Left ventricle myocardium inferior (tissue), 1 donor: ENCODE measurements at regions not wholly inside any gene's neighbourhood (a gene's known extent, or its start where the extent isn't known, plus 50 kb on each side); places are given as distances from the start of the nearest gene placed in this dataset.
A peak's percentile ranks its signal among the peaks of the same experiment; 100 is the strongest.

Experiments used
- DNase-seq: peaks from one replicate; pipeline ENCODE4 v3.0.0-alpha.2; 2020
- H3K27ac ChIP-seq: fragments of 200-600 bp; replicated peaks from 2 replicates; pipeline ENCODE4 v1.8.0; 2021
- H3K27me3 ChIP-seq: fragments of 200-600 bp; 2 replicates; pipeline ENCODE4 v1.8.0; 2021; ENCODE audit warnings: low read depth
- H3K36me3 ChIP-seq: fragments of 200-600 bp; 2 replicates; pipeline ENCODE4 v1.8.0; 2021
- H3K4me1 ChIP-seq: fragments of 200-600 bp; 2 replicates; pipeline ENCODE4 v1.8.0; 2021
- H3K4me3 ChIP-seq: fragments of 200-600 bp; 2 replicates; pipeline ENCODE4 v1.8.0; 2021; ENCODE audit warnings: mild to moderate bottlenecking, moderate library complexity
- H3K9me3 ChIP-seq: fragments of 200-600 bp; replicated peaks from 2 replicates; pipeline ENCODE4 v1.8.0; 2021
- CTCF ChIP-seq: fragments of 200-600 bp; IDR thresholded peaks from 2 replicates; pipeline ENCODE4 v1.8.0; 2021; ENCODE audit warnings: antibody characterized with exemption, mild to moderate bottlenecking, borderline replicate concordance
- intact Hi-C: fragments of 100-400 bp; cut with micrococcal nuclease; formaldehyde crosslinking; loops from one replicate; pipeline ENCODE4 v1.11.0; 2022
- donor health status: DM: no; HTN: yes; CAD: no; lungs with severe emphysema.

- Histone ChIP-seq H3K27ac (no peak overlapping the region), H3K27me3 (peaks cover 7% of the 10 kb centered on the region), H3K4me3 (no peak overlapping the region), H3K4me1 (peaks cover 5% of the 10 kb centered on the region), H3K36me3 (no peaks in the 10 kb centered on the region), H3K9me3 (no peaks in the 10 kb centered on the region)
- no peak for TF ChIP-seq CTCF
- DNase-seq: no peak
- intact Hi-C loops: no loop called here
Observed at GRCh38 chr5:160504906-160505305, 83.3 kb downstream of the PTTG1 start.

GRCh38 chr5:160506006-160507004 is 84.7 kb downstream of the PTTG1 start:
- H3K36me3 ChIP-seq: no peaks in the 10 kb centered on the region
- peaks cover 11% of the 10 kb centered on the region for H3K27me3 ChIP-seq
- TF ChIP-seq CTCF: no peak
- H3K4me1 ChIP-seq: peaks cover 5% of the 10 kb centered on the region
- intact Hi-C loops: no loop called here
- H3K9me3 ChIP-seq: no peaks in the 10 kb centered on the region
- no peak for DNase-seq
- no peak overlapping the region for H3K27ac ChIP-seq
- no peak overlapping the region for H3K4me3 ChIP-seq

GRCh38 chr5:160507221-160507721 is 85.6 kb downstream of the PTTG1 start:
- no peak for DNase-seq
- intact Hi-C loops: no loop called here
- H3K4me3 ChIP-seq: no peak overlapping the region
- TF ChIP-seq CTCF: no peak
- no peaks in the 10 kb centered on the region for H3K9me3 ChIP-seq
- peaks cover 5% of the 10 kb centered on the region for H3K4me1 ChIP-seq
- H3K27ac ChIP-seq: no peak overlapping the region
- peaks cover 20% of the 10 kb centered on the region for H3K27me3 ChIP-seq
- H3K36me3 ChIP-seq: no peaks in the 10 kb centered on the region

GRCh38 chr5:160508780-160509361 is 87.2 kb downstream of the PTTG1 start:
- Histone ChIP-seq H3K4me1 (peaks cover 5% of the 10 kb centered on the region), H3K27ac (no peak overlapping the region), H3K27me3 (peaks cover 26% of the 10 kb centered on the region), H3K4me3 (no peak overlapping the region), H3K9me3 (no peaks in the 10 kb centered on the region), H3K36me3 (no peaks in the 10 kb centered on the region)
- peak; percentile 89 for TF ChIP-seq CTCF
- intact Hi-C loops: no loop called here
- no peak for DNase-seq

GRCh38 chr5:160511280-160511929 is 89.8 kb downstream of the PTTG1 start:
- H3K27me3 ChIP-seq: peaks cover 39% of the 10 kb centered on the region
- no peaks in the 10 kb centered on the region for H3K36me3 ChIP-seq
- H3K4me1 ChIP-seq: peaks cover 5% of the 10 kb centered on the region
- no peak overlapping the region for H3K4me3 ChIP-seq
- no peak for DNase-seq
- no peak for TF ChIP-seq CTCF
- intact Hi-C loops: no loop called here
- H3K27ac ChIP-seq: no peak overlapping the region
- H3K9me3 ChIP-seq: no peaks in the 10 kb centered on the region
